ENCODE measurements at regions not wholly inside any gene's neighbourhood (a gene's known extent, or its start where the extent isn't known, plus 50 kb on each side); places are given as distances from the start of the nearest gene placed in this dataset.
"Not testable (repeated sequence)": the region's sequence is repeated elsewhere in the genome, so short reads cannot be mapped to it uniquely, and the experiment has no call there.

DNA sequence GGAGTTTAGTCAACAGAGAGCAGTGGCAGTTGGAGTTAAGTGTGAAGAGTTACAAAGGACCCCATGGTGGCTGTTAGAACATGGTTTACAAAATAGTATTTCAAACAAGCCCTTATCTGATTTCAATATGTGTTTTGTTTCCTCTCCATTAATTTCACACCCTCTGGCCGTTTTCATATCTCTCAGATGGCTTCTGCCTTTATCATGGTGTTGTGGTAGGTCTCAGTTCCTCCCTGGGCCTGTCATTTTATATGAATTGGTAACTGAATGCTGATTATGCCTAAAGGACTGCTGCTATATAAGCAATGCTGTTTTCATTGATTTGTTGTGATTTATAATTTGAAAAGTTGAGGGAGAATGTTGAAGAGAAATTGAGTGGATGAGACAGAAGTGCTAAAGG is 686.7 kb downstream of the NYAP2 start:
- Mint-ChIP-seq H3K4me3 (ENCODE audit: unreplicated experiment) (no peak overlapping the region), H3K4me1 (ENCODE audit: unreplicated experiment) (no peaks in the 10 kb centered on the region), H3K9me3 (ENCODE audit: unreplicated experiment) (peaks cover 5% of the 10 kb centered on the region), H3K27me3 (ENCODE audit: unreplicated experiment) (no peaks in the 10 kb centered on the region), H3K36me3 (ENCODE audit: unreplicated experiment) (no peaks in the 10 kb centered on the region), H3K27ac (ENCODE audit: unreplicated experiment) (no peak overlapping the region)
- TF ChIP-seq, protein P1, sequence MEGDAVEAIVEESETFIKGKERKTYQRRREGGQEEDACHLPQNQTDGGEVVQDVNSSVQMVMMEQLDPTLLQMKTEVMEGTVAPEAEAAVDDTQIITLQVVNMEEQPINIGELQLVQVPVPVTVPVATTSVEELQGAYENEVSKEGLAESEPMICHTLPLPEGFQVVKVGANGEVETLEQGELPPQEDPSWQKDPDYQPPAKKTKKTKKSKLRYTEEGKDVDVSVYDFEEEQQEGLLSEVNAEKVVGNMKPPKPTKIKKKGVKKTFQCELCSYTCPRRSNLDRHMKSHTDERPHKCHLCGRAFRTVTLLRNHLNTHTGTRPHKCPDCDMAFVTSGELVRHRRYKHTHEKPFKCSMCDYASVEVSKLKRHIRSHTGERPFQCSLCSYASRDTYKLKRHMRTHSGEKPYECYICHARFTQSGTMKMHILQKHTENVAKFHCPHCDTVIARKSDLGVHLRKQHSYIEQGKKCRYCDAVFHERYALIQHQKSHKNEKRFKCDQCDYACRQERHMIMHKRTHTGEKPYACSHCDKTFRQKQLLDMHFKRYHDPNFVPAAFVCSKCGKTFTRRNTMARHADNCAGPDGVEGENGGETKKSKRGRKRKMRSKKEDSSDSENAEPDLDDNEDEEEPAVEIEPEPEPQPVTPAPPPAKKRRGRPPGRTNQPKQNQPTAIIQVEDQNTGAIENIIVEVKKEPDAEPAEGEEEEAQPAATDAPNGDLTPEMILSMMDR (IDR thresholded peaks at IDR 0.05): no peak
- no peak for DNase-seq (ENCODE audit: extremely low spot score, unreplicated experiment)

DNA sequence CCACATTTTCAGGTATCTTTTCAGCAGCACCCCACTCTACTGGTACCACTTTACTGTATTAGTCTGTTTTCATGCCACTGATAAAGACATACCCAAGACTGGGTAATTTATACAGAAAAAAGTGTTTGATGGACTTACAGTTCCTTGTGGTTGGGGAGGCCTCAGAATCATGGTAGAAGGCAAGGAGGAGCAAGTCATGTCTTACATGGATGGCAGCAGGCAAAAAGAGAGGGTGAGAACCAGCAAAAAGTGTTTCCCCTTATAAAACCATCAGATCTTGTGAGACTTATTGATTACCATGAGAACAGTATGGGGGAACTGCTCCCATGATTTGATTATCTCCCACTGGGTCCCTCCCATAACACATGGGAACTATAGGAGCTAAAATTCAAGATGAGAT is 685.9 kb downstream of the NYAP2 start:
- not testable (repeated sequence) for H3K4me1 Mint-ChIP-seq (ENCODE audit: unreplicated experiment); H3K36me3 Mint-ChIP-seq (ENCODE audit: unreplicated experiment); DNase-seq (ENCODE audit: extremely low spot score, unreplicated experiment); H3K9me3 Mint-ChIP-seq (ENCODE audit: unreplicated experiment); H3K27me3 Mint-ChIP-seq (ENCODE audit: unreplicated experiment); H3K4me3 Mint-ChIP-seq (ENCODE audit: unreplicated experiment); H3K27ac Mint-ChIP-seq (ENCODE audit: unreplicated experiment)

DNA sequence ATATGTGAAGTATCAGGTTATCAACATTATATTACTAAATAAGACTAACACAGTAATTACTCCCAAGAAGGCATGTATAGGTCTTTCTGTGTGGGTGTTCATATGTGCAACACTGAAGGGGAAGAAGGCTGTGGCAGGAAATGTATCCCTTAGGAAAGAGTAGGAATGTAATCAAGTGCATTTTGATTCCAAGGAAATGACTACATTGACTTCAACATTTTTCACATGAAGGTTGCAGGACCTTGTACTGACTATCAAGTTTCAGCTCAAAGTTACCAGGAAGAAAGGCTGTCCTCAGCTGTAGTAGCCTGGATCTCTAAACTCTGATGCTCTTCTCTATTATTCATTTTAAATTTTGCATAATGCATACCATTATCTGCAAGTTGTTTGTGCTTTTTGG is 680.8 kb downstream of the NYAP2 start:
- Mint-ChIP-seq H3K27me3 (ENCODE audit: unreplicated experiment) (no peaks in the 10 kb centered on the region), H3K9me3 (ENCODE audit: unreplicated experiment) (peaks cover 5% of the 10 kb centered on the region), H3K4me1 (ENCODE audit: unreplicated experiment) (peaks cover 8% of the 10 kb centered on the region), H3K4me3 (ENCODE audit: unreplicated experiment) (no peak overlapping the region), H3K27ac (ENCODE audit: unreplicated experiment) (no peak overlapping the region), H3K36me3 (ENCODE audit: unreplicated experiment) (no peaks in the 10 kb centered on the region)
- TF ChIP-seq, protein P1 (IDR thresholded peaks at IDR 0.05): no peak
- no peak for DNase-seq (ENCODE audit: extremely low spot score, unreplicated experiment)

DNA sequence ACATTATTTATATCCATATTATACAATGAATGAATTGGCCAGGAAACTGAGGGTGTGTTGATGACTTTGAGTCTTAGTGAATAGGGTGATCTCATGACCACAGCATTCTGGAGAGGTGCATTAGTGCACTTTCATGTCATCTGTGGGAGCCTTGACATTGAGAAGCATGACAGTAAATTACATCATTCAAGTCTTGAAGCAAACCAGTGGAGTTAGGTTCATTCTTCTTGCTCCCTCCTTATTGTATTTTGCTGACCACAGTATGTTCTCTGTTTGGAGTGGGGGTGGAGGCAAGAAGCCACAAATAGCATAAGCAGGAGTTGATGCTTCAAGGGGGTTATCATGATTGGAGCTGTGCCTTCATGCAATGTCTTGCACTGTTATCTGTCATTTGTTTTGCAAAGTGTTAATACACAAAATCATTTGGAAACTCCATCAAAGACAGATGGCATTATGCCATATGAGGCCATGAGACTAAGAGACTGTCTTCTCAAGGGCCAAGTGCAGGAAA is 680.2 kb downstream of the NYAP2 start:
- Mint-ChIP-seq H3K4me3 (ENCODE audit: unreplicated experiment) (no peak overlapping the region), H3K4me1 (ENCODE audit: unreplicated experiment) (peaks cover 8% of the 10 kb centered on the region), H3K27ac (ENCODE audit: unreplicated experiment) (no peak overlapping the region), H3K9me3 (ENCODE audit: unreplicated experiment) (no peaks in the 10 kb centered on the region), H3K36me3 (ENCODE audit: unreplicated experiment) (no peaks in the 10 kb centered on the region), H3K27me3 (ENCODE audit: unreplicated experiment) (no peaks in the 10 kb centered on the region)
- no peak for DNase-seq (ENCODE audit: extremely low spot score, unreplicated experiment)
- TF ChIP-seq, protein P1 (IDR thresholded peaks at IDR 0.05): no peak

DNA sequence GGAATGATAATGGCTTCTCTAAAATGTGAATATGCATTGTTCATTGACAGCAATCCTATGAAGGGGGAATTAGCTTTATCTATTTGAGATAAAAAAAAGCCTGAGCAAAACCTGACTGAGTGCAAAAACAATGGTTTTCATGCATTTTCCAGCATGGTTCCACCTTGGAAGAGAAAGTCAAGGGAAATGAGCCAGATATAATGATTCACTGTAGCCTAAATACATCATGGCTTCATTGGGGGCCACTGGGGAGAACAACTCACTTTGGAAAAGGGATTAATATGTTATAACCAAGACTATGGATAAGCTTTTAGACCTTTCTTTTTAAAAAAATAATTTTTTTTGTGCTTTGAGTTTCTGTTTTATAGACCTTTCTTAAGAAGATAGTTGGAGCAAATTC is 679.7 kb downstream of the NYAP2 start:
- no peak for DNase-seq (ENCODE audit: extremely low spot score, unreplicated experiment)
- H3K4me1 Mint-ChIP-seq (ENCODE audit: unreplicated experiment): peaks cover 8% of the 10 kb centered on the region
- no peak overlapping the region for H3K27ac Mint-ChIP-seq (ENCODE audit: unreplicated experiment)
- H3K9me3 Mint-ChIP-seq (ENCODE audit: unreplicated experiment): no peaks in the 10 kb centered on the region
- H3K36me3 Mint-ChIP-seq (ENCODE audit: unreplicated experiment): no peaks in the 10 kb centered on the region
- H3K27me3 Mint-ChIP-seq (ENCODE audit: unreplicated experiment): no peaks in the 10 kb centered on the region
- H3K4me3 Mint-ChIP-seq (ENCODE audit: unreplicated experiment): no peak overlapping the region
- TF ChIP-seq, protein P1 (IDR thresholded peaks at IDR 0.05): no peak

DNA sequence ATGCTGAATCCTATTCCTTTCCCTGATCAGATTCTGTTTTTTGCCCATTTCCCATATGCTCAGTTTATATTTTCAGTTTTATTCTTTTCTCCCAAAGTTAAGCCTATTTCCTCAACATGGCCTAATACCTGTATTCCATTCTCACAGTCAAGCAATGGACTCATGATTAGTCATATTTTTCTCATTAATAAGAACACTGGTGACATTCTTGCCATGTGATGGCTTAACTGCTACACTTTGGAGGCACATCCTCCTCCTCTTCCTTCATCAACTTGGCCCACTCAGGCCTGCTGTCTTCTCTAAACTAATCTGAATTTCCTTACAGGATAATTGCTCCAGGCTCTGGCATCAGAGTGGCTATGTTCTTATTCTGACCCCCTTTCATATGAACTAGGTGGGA is 679.2 kb downstream of the NYAP2 start:
- H3K4me1 Mint-ChIP-seq (ENCODE audit: unreplicated experiment): peaks cover 8% of the 10 kb centered on the region
- no peak for DNase-seq (ENCODE audit: extremely low spot score, unreplicated experiment)
- no peak overlapping the region for H3K27ac Mint-ChIP-seq (ENCODE audit: unreplicated experiment)
- H3K36me3 Mint-ChIP-seq (ENCODE audit: unreplicated experiment): no peaks in the 10 kb centered on the region
- TF ChIP-seq, protein P1 (IDR thresholded peaks at IDR 0.05): no peak
- H3K4me3 Mint-ChIP-seq (ENCODE audit: unreplicated experiment): no peak overlapping the region
- no peaks in the 10 kb centered on the region for H3K27me3 Mint-ChIP-seq (ENCODE audit: unreplicated experiment)
- no peaks in the 10 kb centered on the region for H3K9me3 Mint-ChIP-seq (ENCODE audit: unreplicated experiment)

All from osteocyte (in vitro differentiated cells).